CD4-positive, alpha-beta T cell treated with Interleukin-4 for 1 hour (primary cell): ENCODE measurements at regions not wholly inside any gene's neighbourhood (a gene's known extent, or its start where the extent isn't known, plus 50 kb on each side); places are given as distances from the start of the nearest gene placed in this dataset.

Source experiments
- DNase-seq, 2 donors: peaks; one replicate each; pipeline ENCODE4 v3.0.0-alpha.2; 2020 to 2022

- no peak for DNase-seq
Observed at GRCh38 chr7:47663213-47663612, 81.3 kb upstream of the TNS3 start.

- DNase-seq = no peak
Observed at GRCh38 chr7:47661051-47661714, 79.3 kb upstream of the TNS3 start.

GRCh38 chr7:47659664-47660462 is 78.0 kb upstream of the TNS3 start:
- DNase-seq = no peak

GRCh38 chr7:47658886-47659635 is 77.2 kb upstream of the TNS3 start:
- DNase-seq = no peak

- no peak for DNase-seq
Observed at GRCh38 chr7:47657126-47657525, 75.2 kb upstream of the TNS3 start.

- no peak for DNase-seq
Observed at GRCh38 chr7:47654672-47655298, 72.9 kb upstream of the TNS3 start.

GRCh38 chr7:47653550-47654411 is 71.9 kb upstream of the TNS3 start:
- DNase-seq = no peak

GRCh38 chr7:47652591-47652990 is 70.7 kb upstream of the TNS3 start:
- no peak for DNase-seq

- DNase-seq = no peak
Observed at GRCh38 chr7:47651355-47652317, 69.7 kb upstream of the TNS3 start.

- no peak for DNase-seq
Observed at GRCh38 chr7:47649919-47650318, 68.0 kb upstream of the TNS3 start.

GRCh38 chr7:47648275-47648925 is 66.5 kb upstream of the TNS3 start:
- no peak for DNase-seq

- DNase-seq = no peak
Observed at GRCh38 chr7:47647918-47648250, 66.0 kb upstream of the TNS3 start.

GRCh38 chr7:47647181-47647917 is 65.4 kb upstream of the TNS3 start:
- no peak for DNase-seq

- no peak for DNase-seq
Observed at GRCh38 chr7:47643716-47644400, 61.9 kb upstream of the TNS3 start.

- no peak for DNase-seq
Observed at GRCh38 chr7:47640265-47640664, 58.4 kb upstream of the TNS3 start.

- no peak for DNase-seq
Observed at GRCh38 chr7:47639495-47640110, 57.7 kb upstream of the TNS3 start.

- no peak for DNase-seq
Observed at GRCh38 chr7:47638679-47639315, 56.9 kb upstream of the TNS3 start.

GRCh38 chr7:47636433-47637175 is 54.7 kb upstream of the TNS3 start:
- DNase-seq = no peak
